ENCODE measurements at regions not wholly inside any gene's neighbourhood (a gene's known extent, or its start where the extent isn't known, plus 50 kb on each side); places are given as distances from the start of the nearest gene placed in this dataset.

DNA sequence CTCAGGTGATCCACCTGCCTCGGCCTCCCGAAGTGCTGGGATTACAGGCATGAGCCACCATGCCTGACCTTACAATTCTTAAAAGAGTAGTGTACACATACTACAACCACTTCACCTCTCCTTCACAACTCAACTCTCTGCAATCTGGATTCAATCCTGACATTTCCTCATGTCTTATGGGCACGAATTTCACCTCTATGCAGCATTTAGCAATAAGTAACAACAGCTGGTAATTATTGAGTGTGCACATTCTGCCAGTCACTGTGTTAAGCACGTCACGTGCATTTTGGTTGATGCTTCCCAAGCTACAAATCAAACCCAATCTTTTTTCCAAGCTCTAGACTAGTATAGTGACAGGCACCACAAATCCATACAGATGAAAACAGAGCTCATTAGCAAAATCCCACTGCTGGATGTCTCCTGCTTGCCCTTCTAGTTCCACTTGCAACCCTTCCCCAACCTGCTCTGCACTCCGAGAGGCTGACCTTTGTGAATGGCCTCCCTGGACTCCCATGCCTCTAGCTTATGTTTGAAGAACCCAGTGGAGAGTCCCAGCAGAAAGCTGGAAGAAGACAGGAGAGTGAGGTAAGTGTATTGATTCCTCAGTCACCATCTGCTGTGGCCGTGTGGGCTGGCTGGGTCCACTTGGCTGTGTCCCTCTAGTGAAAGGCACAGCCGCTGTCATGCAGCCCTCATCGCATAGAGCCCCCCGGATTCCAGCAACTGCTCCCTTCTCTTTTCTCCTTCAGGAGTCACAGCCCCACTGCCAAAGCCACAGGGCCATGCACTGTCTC lies 176.5 kb downstream of the MEX3B start:
- DNase-seq (ENCODE audit: low read depth) = no peak

DNA sequence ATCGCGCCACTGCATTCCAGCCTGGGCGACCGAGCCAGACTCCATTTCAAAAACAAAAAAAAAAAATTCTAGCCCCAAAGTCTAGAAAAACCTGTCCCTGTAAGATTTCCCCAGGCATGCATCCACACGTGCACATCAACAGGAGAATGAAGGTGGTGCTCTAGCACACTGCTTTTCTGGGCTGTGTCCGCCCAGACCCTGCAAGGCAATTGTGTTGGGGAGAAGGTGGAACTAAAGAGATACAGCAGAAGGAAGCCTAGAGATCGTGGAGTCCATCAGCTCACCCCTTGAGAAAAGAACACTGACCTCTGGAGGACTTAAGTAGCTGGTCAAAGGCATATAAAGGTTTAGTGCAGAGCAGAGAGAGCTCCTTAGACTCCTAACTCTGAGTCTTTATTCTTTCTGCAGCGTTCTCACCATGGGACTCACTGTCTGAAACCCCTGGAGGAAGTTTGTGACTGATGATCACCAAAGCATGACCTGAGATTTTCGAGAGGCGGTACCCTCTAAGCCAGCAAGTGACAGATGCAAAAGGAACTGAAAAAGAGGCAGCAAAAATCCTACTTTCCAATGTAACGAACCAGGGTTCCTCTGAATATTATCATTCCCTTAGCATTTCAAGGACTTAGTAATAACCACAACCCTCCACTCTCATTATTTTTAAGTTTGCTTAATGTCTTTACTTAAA lies 179.8 kb downstream of the MEX3B start:
- no peak for DNase-seq (ENCODE audit: low read depth)

DNA sequence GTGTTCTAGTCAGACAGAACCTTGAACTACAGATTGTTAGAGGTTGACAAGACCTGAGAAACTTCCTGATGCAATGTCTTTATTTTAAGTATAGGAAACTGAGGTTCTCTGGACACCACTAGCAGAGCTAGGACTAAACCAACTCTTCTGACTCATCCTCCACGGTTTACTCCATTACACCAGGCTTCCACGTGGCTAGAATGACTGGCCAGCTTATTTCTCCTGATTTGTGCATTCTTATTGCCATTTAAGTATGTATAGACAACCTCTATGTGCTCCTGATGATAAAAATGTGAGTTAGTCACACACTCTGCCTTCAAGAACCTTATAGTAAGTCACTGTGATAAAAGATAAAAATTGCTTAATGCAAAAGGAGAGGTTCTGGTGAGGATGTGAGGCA lies 182.7 kb downstream of the MEX3B start:
- no peak for DNase-seq (ENCODE audit: low read depth)

DNA sequence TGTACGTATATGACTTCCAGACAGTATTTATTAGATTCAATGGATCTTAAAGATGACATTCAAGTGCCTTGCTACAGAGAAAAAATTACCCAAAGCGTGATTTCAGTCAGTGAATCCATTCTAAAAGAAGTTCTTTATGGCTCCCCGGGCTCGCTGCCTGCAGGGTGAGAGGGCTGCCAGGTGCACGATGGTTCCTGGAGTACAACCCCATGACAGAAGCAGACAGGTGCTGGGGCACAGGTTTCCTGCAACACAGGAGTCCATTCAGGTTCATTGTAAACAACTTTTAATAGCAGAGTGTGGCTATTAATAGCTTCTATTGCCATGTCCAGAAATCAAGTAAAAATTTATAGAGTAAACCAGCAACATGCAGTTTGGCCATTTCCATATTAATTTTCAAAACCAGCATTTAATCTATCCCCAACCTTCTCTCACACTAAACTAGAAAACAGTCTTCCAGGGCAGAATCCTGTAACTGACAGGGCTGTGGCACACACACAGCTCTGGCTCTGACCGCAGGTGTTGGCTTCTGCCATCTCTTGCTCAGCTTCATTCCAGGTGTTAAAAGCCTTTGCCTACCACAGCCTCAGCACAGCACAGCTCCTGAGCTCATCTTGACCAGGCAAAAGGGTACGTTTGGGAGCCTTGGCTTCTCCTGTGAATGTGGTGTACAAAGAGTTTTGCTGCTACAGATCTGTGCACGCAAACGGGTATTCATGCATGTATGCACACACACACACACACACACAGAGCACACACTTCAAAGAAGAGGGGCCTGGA lies 185.9 kb downstream of the MEX3B start:
- DNase-seq (ENCODE audit: low read depth) = peak; percentile 11

DNA sequence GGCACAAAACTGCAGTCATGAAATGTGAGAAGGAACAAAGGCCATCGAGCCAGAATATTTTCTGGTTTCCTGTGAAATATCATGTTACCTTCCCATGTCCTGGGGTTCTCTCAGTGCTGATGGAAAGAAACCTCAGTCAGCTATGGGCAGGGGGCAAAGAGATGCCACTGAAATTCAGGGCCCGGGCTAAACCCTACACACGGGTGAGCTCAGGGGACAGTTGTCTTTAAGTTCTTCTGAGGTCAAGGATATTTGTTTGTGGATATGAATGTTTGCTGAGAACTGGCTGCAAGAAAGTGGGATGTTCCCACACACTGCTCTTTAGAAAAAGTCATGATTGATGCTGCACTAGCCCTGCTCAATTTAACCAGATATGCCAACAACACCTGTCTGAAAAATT lies 187.2 kb downstream of the MEX3B start:
- DNase-seq (ENCODE audit: low read depth) = no peak

DNA sequence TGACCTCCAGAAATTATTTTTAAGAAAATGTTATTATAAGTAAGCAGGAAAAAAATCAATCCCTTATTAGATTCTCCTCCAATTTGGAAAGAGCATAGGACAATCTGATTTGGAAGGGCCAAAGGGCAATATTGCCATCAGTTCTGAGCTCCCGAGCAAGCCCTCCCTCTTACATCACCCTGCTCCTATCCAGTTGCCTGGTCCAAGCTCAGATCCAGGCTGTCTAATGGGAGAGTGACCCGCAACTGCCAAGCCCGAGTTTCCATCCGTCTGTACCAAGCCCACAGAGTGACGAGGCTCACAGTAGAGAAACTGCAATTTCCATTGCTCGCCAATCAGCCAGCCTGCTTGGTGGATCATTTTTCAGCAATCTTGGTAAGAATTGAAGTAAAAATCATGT lies 187.7 kb downstream of the MEX3B start:
- DNase-seq (ENCODE audit: low read depth) = no peak

DNA sequence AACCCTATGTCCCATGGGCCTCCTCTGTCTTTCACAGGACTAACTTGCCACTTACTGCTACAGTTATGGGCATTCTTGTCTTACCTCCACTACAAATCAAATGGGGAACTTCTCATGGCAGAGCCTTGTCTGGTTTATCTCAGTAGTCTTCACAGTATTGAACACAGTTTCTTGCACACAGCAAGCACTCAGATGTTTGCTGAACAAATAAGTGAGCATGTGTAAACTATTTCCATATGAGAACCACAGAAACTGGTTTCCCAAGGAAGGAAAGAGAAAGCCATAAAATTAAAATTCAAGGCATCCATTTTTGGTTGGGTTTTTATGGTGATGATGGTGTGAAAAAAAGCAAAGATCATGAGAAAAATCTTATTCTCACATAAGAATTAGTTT lies 189.2 kb downstream of the MEX3B start:
- DNase-seq (ENCODE audit: low read depth) = no peak

DNA sequence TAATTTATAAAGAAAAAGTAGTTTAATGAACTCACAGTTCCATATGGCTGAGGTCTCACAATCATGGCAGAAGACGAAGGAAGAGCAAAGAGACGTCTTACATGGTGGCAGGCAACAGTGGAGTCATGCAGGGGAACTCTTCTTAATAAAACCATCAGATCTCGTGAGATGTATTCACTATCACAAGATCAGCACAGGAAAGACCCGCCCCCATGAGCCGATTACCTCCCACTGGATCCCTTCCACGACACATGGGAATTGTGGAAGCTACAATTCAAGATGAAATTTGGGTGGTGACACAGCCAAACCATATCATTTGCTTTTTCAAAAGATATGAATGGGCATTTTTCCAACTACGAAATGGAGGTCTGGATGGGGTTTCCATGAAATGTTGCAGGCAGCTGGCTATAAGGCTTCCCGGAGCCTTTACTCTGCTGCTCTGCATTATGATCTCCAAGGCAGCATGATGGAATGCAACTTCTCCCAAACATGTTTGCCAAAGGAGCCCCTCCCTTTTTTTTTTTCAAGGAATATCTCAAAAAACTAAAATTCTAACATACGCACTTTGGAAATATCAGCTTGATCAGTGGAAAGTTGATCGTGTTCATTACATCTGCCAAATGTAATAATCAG lies 189.7 kb downstream of the MEX3B start:
- no peak for DNase-seq (ENCODE audit: low read depth)

DNA sequence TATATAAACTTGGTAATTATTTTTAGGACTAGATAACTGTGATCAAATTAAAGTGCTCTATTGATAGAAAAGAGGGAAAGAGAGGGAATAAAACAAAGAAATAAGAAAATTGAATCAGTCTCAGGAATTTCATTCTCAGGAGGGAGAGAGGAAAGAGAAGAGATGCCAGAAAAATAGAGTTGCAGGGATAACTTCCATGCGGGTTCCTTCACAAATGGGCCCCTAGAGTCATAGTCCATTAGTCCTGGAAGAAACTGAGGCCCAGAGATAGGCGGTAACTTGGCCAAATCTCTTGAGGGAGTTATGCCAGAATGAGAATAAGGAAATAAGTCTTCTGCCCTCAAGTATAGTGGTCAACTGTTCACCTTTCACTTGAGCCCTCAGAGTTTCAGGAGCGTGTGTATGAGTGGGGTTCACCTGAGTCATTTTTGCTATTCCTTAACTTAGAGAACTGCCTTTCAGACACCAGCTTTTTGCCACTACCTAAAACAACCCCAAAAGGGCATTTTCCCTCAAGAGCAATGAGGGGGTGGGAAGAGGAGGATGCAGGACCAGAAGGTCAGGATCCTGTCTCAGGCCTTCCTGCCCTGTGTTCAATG lies 192.6 kb downstream of the MEX3B start:
- DNase-seq (ENCODE audit: low read depth) = no peak

DNA sequence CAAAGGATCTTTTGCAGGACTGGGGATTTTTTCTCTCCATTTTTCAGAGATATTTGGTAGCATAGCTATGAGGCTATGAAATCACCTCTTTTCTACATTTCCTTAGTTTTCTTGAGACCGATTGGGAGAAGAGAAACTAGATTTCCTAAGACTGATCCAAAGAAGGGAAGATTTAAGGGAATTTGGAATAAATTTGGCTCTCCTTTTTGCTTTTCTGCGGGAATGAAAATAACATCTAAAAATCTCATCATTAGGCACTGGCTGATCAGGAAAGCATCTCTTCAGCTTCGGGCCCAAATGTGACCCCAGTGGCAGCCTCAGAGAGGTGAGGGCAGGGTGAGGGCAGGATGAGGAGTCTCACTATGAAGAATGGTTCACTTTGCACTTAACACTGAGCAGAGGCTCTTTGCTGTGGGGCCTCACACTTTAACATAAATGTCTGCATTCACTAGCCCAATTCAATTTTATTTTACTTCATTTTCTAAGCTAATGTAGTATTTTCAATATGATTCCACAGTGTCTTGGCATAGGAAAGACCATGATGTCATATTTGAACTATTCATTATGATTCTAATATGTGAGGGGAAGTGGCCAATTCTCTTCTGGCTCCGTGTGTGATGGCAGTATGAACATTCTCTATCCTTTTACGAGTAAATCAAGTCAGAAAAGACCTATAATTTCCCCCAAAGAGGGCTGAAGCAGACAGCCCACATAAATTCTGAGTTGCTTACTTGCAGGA lies 193.2 kb downstream of the MEX3B start:
- DNase-seq (ENCODE audit: low read depth) = no peak

DNA sequence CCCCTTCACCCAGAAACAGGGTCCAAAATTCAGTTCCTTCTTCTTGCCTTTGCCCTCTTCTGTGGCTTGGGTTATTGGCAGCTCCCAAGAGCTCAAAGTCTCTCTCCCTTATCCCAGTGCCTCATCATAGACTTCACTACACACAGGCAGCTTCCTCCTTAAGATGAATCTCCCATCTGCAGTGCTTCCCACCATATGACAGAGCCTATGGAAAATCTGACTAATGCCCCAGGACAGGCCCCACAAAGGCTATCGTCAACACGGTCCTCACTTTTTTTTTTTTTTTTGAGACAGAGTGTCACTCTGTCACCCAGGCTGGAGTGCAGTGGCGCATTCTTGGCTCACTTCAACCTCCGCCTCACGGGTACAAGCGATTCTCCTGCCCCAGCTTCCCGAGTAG lies 194.1 kb downstream of the MEX3B start:
- no peak for DNase-seq (ENCODE audit: low read depth)

DNA sequence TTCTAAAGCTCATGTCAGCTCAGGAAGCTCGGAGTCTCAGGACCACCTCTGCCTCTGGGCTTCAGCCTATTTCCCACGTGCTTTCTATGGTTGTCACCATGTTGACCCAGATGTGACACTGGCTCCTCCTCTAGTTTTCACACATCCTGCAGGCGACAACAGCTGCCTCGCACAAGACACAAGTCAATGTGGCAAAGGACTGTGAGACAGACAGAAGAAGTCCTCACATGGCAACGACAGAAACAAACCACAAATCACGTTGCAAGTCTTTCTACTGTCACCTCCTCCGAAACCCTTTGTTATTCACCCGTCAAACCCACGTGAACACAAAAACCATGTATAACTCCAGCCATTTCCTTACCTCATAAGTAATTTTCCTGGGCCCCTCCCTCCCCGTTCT lies 194.5 kb downstream of the MEX3B start:
- no peak for DNase-seq (ENCODE audit: low read depth)

DNA sequence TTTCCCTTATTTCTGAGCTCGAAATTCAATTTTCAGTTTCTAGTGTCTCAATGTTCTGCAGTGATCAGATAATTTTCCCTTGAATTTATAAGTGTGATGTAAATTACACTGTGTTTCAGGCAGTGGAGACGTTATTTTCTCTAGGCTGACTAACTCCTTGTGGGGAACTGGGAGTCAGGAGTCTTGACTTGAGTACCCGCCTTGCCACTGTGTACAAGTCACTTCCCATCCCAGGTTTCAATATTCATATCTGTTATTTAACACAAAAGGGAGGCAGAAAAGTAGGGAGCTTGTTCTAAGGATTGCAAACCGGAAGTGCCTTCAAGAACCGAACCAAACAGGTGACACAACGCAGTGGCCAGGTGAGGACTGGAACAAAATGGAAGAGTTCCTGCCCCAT lies 196.5 kb downstream of the MEX3B start:
- DNase-seq (ENCODE audit: low read depth) = no peak

DNA sequence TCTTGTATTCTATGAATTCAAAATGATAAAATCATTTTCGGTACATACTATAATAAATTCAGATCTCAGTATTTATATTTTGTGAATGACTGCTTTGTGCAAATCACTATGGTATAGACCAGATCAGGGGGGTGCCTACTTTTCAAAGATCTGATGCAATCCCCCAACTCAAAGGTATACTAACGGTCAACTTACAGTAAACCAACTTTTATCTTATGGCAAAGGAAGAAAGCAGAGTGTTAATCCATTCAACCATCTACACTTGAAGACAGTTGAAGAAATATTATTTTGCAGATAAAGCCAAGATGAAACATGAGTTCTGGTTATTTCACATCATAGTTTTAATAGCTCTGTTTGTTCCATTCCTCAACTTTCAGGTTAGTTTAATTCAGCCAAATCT lies 197.1 kb downstream of the MEX3B start:
- no peak for DNase-seq (ENCODE audit: low read depth)

DNA sequence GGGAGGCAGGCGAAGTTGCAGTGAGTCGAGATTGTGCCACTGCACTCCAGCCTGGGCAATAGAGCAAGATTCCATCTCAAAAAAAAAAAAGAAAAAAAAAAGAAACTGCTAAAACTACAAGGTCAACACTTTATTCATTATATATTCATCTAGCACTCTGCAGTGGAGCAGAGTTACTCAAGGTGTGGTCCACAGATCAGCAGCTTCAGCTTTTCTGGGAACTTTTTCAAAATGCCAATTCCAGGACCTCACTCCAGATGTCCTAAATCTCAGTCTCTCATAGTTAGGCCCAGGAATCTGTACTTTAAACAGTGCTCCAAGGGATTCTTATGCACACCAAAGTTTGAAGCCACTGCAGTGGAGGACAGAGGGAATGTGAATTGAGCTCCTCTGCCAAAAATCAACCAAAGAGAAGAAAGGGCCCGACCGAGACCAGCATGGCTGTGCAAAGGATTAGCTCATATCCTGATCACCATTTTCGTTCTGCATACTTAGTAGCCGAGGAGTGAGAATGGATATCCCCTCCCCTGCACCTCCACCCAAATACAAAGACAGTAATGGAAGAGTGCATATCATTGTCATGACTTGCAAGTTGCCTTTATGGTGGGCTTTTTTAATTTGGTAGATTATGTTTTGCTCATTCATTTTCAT lies 201.9 kb downstream of the MEX3B start:
- DNase-seq (ENCODE audit: low read depth) = no peak

DNA sequence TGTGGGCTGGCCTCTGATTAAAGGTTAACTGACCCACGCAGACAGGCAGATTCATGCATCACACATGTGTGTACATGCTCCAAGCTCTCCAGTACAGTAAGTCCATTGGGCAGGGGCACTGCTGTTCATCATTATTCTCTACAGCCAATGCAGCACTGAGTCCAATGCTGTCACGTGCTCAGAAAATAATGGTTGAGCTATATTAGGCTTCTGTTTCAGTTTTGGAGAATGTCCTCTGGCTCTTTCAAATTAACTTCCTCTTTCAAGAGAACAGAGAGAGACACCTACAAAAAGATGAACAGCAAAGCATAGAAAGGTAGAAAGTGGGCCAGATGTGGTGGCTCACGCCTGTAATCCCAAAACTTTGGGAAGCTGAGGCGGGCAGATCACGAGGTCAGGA lies 202.6 kb downstream of the MEX3B start:
- DNase-seq (ENCODE audit: low read depth) = no peak

DNA sequence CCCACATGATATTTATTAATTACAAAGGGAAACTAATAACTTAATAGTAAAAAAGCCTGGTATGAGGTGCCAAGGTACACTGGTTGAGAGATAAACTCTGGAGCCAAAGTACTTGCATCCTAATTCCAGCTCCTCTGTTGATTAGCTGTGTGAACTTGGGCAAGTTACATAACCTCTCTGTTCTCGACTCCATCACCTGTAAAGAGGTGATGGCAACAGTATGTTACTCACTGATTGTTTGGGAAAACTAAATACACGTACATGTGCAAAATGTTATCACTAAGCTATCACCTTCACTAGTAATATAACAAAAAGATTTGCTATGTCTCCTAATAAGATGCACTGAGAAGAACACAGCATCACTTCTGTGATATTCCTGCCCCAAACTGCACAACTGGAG lies 206.4 kb downstream of the MEX3B start:
- DNase-seq (ENCODE audit: low read depth) = no peak

DNA sequence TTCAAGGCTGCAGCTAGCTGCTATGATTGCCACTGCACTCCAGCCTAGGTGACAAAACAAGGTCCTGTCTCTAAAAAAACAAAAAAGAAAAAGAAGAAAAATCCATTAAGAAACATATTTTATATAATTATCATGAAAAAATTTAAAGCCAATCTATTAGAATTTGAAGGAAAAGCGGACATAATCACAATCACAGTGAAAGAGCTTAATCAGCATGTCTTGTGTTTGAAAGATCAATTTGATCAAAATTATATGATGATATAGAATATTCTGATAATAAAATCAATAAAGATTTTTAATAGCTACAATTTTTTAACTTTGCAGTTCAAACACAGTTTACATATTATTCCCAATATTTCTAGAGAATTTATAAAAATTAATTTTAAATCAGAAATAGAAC lies 210.1 kb downstream of the MEX3B start:
- DNase-seq (ENCODE audit: low read depth) = no peak

DNA sequence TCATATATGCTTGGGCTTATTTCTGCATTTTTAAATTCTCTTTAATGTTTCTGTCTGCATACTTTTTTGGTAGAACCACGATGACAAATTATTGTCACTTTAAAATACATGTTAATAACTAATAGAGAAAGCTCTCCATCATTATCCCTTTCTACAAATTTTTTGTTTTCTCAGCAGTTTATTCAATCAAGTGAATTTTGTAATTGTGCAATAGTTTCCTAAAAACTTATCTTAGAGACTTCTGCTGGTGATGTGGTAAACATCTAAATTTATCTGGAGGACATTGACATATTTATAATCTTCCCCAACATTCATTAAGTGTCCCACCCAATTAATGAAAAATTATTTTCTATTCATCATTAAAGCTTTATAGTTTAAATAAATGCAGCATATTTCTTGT lies 215.3 kb downstream of the MEX3B start:
- no peak for DNase-seq (ENCODE audit: low read depth)

DNA sequence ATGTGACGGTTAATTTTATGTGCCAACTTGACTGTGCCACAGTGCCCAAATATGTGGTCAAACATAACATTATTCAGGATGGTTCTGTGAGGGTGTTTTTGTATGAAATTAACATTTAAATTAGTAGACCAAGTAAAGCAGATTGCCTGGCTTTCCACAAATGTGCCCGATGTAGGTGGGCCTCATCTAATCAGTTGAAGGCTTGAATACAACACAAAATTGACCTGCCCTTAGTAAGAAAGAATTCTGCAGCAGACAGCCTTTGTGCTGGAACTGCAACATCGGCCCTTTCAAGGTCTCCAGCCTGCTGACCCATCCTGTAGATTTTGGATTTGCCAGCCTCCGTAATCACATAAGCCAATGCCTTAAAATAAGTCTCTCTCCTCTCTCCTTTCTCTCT lies 215.9 kb downstream of the MEX3B start:
- no peak for DNase-seq (ENCODE audit: low read depth)
